Astrocyte (in vitro differentiated cells and primary cell): ENCODE measurements at regions not wholly inside any gene's neighbourhood (a gene's known extent, or its start where the extent isn't known, plus 50 kb on each side); places are given as distances from the start of the nearest gene placed in this dataset.

ENCODE experiments used
- DNase-seq: peaks from one replicate; pipeline ENCODE4 v3.0.0-alpha.2; 2010; ENCODE audit warnings: low read depth
- FAIRE-seq: peaks from 2 replicates; lab custom pipeline; 2011; peaks lifted over from hg19 to GRCh38; lab: Jason Lieb, UNC
- H2AFZ ChIP-seq: 2 replicates; pipeline ENCODE4 v1.6.0; 2012; ENCODE audit warnings: low read depth, low read length, inconsistent platforms
- H3K27ac ChIP-seq: 2 replicates; pipeline ENCODE4 v1.5.1; 2011; ENCODE audit warnings: low read depth, low read length, inconsistent platforms
- H3K27me3 ChIP-seq: 2 replicates; pipeline ENCODE4 v1.6.0; 2011; ENCODE audit warnings: low read length, inconsistent platforms; ENCODE audit not compliant: insufficient read depth
- H3K36me3 ChIP-seq: 2 replicates; pipeline ENCODE4 v1.5.1; 2011; ENCODE audit warnings: low read length, inconsistent platforms; ENCODE audit not compliant: insufficient read depth
- H3K4me1 ChIP-seq: 2 replicates; pipeline ENCODE4 v1.5.1; 2011; ENCODE audit warnings: low read length, inconsistent platforms; ENCODE audit not compliant: insufficient read depth
- H3K4me2 ChIP-seq: 2 replicates; pipeline ENCODE4 v1.6.0; 2012; ENCODE audit warnings: low read length, inconsistent platforms
- H3K4me3 ChIP-seq: 2 replicates; pipeline ENCODE4 v1.5.1; 2011; ENCODE audit warnings: low read depth, mild to moderate bottlenecking, low read length, inconsistent platforms; ENCODE audit not compliant: insufficient read depth
- H3K79me2 ChIP-seq: 2 replicates; pipeline ENCODE4 v1.6.0; 2012; ENCODE audit warnings: mild to moderate bottlenecking, low read length, inconsistent platforms; ENCODE audit not compliant: insufficient read depth
- H3K9ac ChIP-seq: 2 replicates; pipeline ENCODE4 v1.6.0; 2012; ENCODE audit warnings: mild to moderate bottlenecking, low read length, inconsistent platforms
- H3K9me3 ChIP-seq: 2 replicates; pipeline ENCODE4 v1.5.1; 2012; ENCODE audit warnings: low read depth, mild to moderate bottlenecking, low read length, inconsistent platforms; ENCODE audit not compliant: insufficient read depth
- H4K20me1 ChIP-seq: 2 replicates; pipeline ENCODE4 v1.6.0; 2012; ENCODE audit warnings: low read length, inconsistent platforms; ENCODE audit not compliant: insufficient read depth
- H3K27ac Mint-ChIP-seq: one replicate; pipeline ENCODE4 v1.8.0; 2021; ENCODE audit warnings: mild to moderate bottlenecking, mixed read lengths; ENCODE audit not compliant: unreplicated experiment
- H3K27me3 Mint-ChIP-seq: one replicate; pipeline ENCODE4 v1.8.0; 2021; ENCODE audit warnings: low read depth, mixed read lengths; ENCODE audit not compliant: unreplicated experiment
- H3K36me3 Mint-ChIP-seq: one replicate; pipeline ENCODE4 v1.8.0; 2021; ENCODE audit warnings: low read depth, mixed read lengths; ENCODE audit not compliant: unreplicated experiment
- H3K4me1 Mint-ChIP-seq: one replicate; pipeline ENCODE4 v1.8.0; 2021; ENCODE audit warnings: low read depth, mixed read lengths; ENCODE audit not compliant: unreplicated experiment
- H3K4me3 Mint-ChIP-seq: one replicate; pipeline ENCODE4 v1.8.0; 2021; ENCODE audit warnings: mild to moderate bottlenecking, moderate library complexity, mixed read lengths; ENCODE audit not compliant: unreplicated experiment
- H3K9me3 Mint-ChIP-seq: one replicate; pipeline ENCODE4 v1.8.0; 2021; ENCODE audit warnings: mild to moderate bottlenecking, mixed read lengths; ENCODE audit not compliant: unreplicated experiment
- CTCF ChIP-seq: IDR thresholded peaks from 2 replicates; pipeline ENCODE4 v1.5.1; 2011; ENCODE audit warnings: low read depth, mild to moderate bottlenecking, inconsistent platforms, low read length, moderate library complexity; ENCODE audit not compliant: insufficient read depth
- EZH2 ChIP-seq: IDR thresholded peaks from 2 replicates; pipeline ENCODE4 v1.6.1; 2012; ENCODE audit warnings: mild to moderate bottlenecking, low read length, inconsistent platforms; ENCODE audit not compliant: insufficient read depth

- Histone ChIP-seq H4K20me1 (no peaks in the 10 kb centered on the region), H3K9me3 (peaks cover 4% of the 10 kb centered on the region), H3K9ac (no peak overlapping the region), H3K4me1 (no peaks in the 10 kb centered on the region), H3K4me2 (no peak overlapping the region), H2AFZ (no peak overlapping the region), H3K79me2 (no peaks in the 10 kb centered on the region), H3K36me3 (no peaks in the 10 kb centered on the region), H3K27me3 (no peaks in the 10 kb centered on the region), H3K4me3 (no peak overlapping the region), H3K27ac (no peak overlapping the region)
- Mint-ChIP-seq H3K4me1 (no peaks in the 10 kb centered on the region), H3K27me3 (no peaks in the 10 kb centered on the region), H3K27ac (no peak overlapping the region), H3K36me3 (no peaks in the 10 kb centered on the region), H3K9me3 (no peaks in the 10 kb centered on the region), H3K4me3 (no peak overlapping the region)
- TF ChIP-seq CTCF, result no peak
- TF ChIP-seq EZH2, result no peak
- no peak for FAIRE-seq
- peak; percentile 68 for DNase-seq
Observed at GRCh38 chr5:85132269-85132668, 747.6 kb upstream of the EDIL3 start.

GRCh38 chr5:85140471-85140870 lies 755.8 kb upstream of the EDIL3 start:
- H2AFZ ChIP-seq, result no peak overlapping the region
- no peak overlapping the region for H3K4me3 Mint-ChIP-seq
- TF ChIP-seq CTCF, result no peak
- no peak for TF ChIP-seq EZH2
- H3K9ac ChIP-seq, result no peak overlapping the region
- no peaks in the 10 kb centered on the region for H3K36me3 Mint-ChIP-seq
- H3K27me3 Mint-ChIP-seq, result no peaks in the 10 kb centered on the region
- DNase-seq, result no peak
- H3K4me2 ChIP-seq, result no peak overlapping the region
- H3K9me3 Mint-ChIP-seq, result no peaks in the 10 kb centered on the region
- H3K4me1 ChIP-seq, result no peaks in the 10 kb centered on the region
- H3K4me3 ChIP-seq, result no peak overlapping the region
- no peaks in the 10 kb centered on the region for H3K27me3 ChIP-seq
- no peaks in the 10 kb centered on the region for H4K20me1 ChIP-seq
- H3K27ac Mint-ChIP-seq, result no peak overlapping the region
- H3K36me3 ChIP-seq, result no peaks in the 10 kb centered on the region
- no peak for FAIRE-seq
- no peaks in the 10 kb centered on the region for H3K4me1 Mint-ChIP-seq
- H3K9me3 ChIP-seq, result no peaks in the 10 kb centered on the region
- no peaks in the 10 kb centered on the region for H3K79me2 ChIP-seq
- H3K27ac ChIP-seq, result no peak overlapping the region

GRCh38 chr5:85143138-85143537 lies 758.5 kb upstream of the EDIL3 start:
- Histone ChIP-seq H2AFZ (no peak overlapping the region), H3K9me3 (no peaks in the 10 kb centered on the region), H4K20me1 (no peaks in the 10 kb centered on the region), H3K4me3 (no peak overlapping the region), H3K36me3 (no peaks in the 10 kb centered on the region), H3K27me3 (no peaks in the 10 kb centered on the region), H3K79me2 (no peaks in the 10 kb centered on the region), H3K4me1 (no peaks in the 10 kb centered on the region), H3K4me2 (no peak overlapping the region), H3K9ac (no peak overlapping the region), H3K27ac (no peak overlapping the region)
- no peaks in the 10 kb centered on the region for H3K27me3 Mint-ChIP-seq
- H3K27ac Mint-ChIP-seq, result no peak overlapping the region
- TF ChIP-seq EZH2 (no peak), CTCF (no peak)
- H3K4me3 Mint-ChIP-seq, result no peak overlapping the region
- FAIRE-seq (no peak), DNase-seq (no peak)
- no peaks in the 10 kb centered on the region for H3K4me1 Mint-ChIP-seq
- H3K36me3 Mint-ChIP-seq, result no peaks in the 10 kb centered on the region
- H3K9me3 Mint-ChIP-seq, result no peaks in the 10 kb centered on the region
